SH-SY5Y (cell line): ENCODE measurements at regions not wholly inside any gene's neighbourhood (a gene's known extent, or its start where the extent isn't known, plus 50 kb on each side); places are given as distances from the start of the nearest gene placed in this dataset.

ENCODE experiments used
- GATA2 ChIP-seq: IDR thresholded peaks from 2 replicates; pipeline ENCODE4 v1.6.1; 2011; ENCODE audit warnings: mild to moderate bottlenecking, low read depth, low read length
- GATA3 ChIP-seq: IDR thresholded peaks from 2 replicates; pipeline ENCODE4 v1.6.1; 2011; ENCODE audit warnings: low read depth, mild to moderate bottlenecking, low read length, moderate library complexity

DNA sequence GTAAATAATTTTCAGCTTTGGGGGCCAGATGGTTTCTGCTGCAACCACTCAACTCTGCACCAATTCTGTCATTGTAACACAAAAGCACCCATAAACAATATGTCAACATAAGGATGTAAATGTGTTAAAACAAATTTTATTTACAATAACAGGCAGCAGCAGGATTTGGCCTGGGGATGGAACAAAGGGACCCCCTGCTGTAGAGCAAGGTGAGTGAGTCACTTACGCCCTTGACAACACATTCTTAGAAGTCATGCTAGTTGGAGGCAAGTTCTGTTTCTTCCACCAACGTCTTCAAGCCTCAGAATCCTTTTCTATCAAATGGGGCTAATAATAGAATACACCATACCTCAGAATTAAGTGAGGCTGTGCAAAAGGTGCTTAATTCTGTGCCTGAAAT is 610.2 kb upstream of the SYT4 start:
- TF ChIP-seq GATA2 = no peak
- TF ChIP-seq GATA3 = no peak
